ENCODE measurements at regions not wholly inside any gene's neighbourhood (a gene's known extent, or its start where the extent isn't known, plus 50 kb on each side); places are given as distances from the start of the nearest gene placed in this dataset.
"Not testable (repeated sequence)": the region's sequence is repeated elsewhere in the genome, so short reads cannot be mapped to it uniquely, and the experiment has no call there.

GRCh38 chr1:196366-196765 is 255.1 kb downstream of the OR4F29 start:
- FAIRE-seq: not testable (repeated sequence)

GRCh38 chr1:191296-192049 is 260.0 kb downstream of the OR4F29 start:
- not testable (repeated sequence) for FAIRE-seq
- peak; percentile 7 for DNase-seq (ENCODE audit: insufficient read length)

More at GRCh38 chr1:196366-196765, 255.1 kb downstream of the OR4F29 start:
- DNase-seq (ENCODE audit: insufficient read length): not testable (repeated sequence)

GRCh38 chr1:190678-191077 is 260.8 kb downstream of the OR4F29 start:
- not testable (repeated sequence) for DNase-seq (ENCODE audit: insufficient read length); FAIRE-seq

GRCh38 chr1:189915-190314 is 261.6 kb downstream of the OR4F29 start:
- not testable (repeated sequence) for DNase-seq (ENCODE audit: insufficient read length); FAIRE-seq

GRCh38 chr1:189270-189669 is 262.2 kb downstream of the OR4F29 start:
- DNase-seq (ENCODE audit: insufficient read length); FAIRE-seq: not testable (repeated sequence)

GRCh38 chr1:187298-187697 is 264.2 kb downstream of the OR4F29 start:
- FAIRE-seq: not testable (repeated sequence)

GRCh38 chr1:186691-187131 is 264.8 kb downstream of the OR4F29 start:
- not testable (repeated sequence) for DNase-seq (ENCODE audit: insufficient read length); FAIRE-seq

More at GRCh38 chr1:187298-187697, 264.2 kb downstream of the OR4F29 start:
- DNase-seq (ENCODE audit: insufficient read length): not testable (repeated sequence)

- not testable (repeated sequence) for DNase-seq (ENCODE audit: insufficient read length); FAIRE-seq
These were observed 265.3 kb downstream of the OR4F29 start for GRCh38 chr1:186223-186622.

- FAIRE-seq; DNase-seq (ENCODE audit: insufficient read length): not testable (repeated sequence)
These were observed 266.0 kb downstream of the OR4F29 start for GRCh38 chr1:185526-185925.

GRCh38 chr1:184336-184686 is 267.2 kb downstream of the OR4F29 start:
- not testable (repeated sequence) for DNase-seq (ENCODE audit: insufficient read length); FAIRE-seq

- FAIRE-seq; DNase-seq (ENCODE audit: insufficient read length): not testable (repeated sequence)
These were observed 267.7 kb downstream of the OR4F29 start for GRCh38 chr1:183620-184335.

GRCh38 chr1:183081-183480 is 268.4 kb downstream of the OR4F29 start:
- FAIRE-seq: not testable (repeated sequence)

GRCh38 chr1:182631-183030 is 268.8 kb downstream of the OR4F29 start:
- FAIRE-seq; DNase-seq (ENCODE audit: insufficient read length): not testable (repeated sequence)

More at GRCh38 chr1:183081-183480, 268.4 kb downstream of the OR4F29 start:
- not testable (repeated sequence) for DNase-seq (ENCODE audit: insufficient read length)

GRCh38 chr1:181247-182216 is 269.9 kb downstream of the OR4F29 start:
- DNase-seq (ENCODE audit: insufficient read length): peak; percentile 40
- FAIRE-seq: not testable (repeated sequence)

GRCh38 chr1:180749-181205 is 270.7 kb downstream of the OR4F29 start:
- FAIRE-seq; DNase-seq (ENCODE audit: insufficient read length): not testable (repeated sequence)

- not testable (repeated sequence) for FAIRE-seq; DNase-seq (ENCODE audit: insufficient read length)
These were observed 312.6 kb downstream of the OR4F29 start for GRCh38 chr1:138842-139241.

GRCh38 chr1:137664-138063 is 313.8 kb downstream of the OR4F29 start:
- not testable (repeated sequence) for DNase-seq (ENCODE audit: insufficient read length); FAIRE-seq

GRCh38 chr1:136344-136932 is 315.0 kb downstream of the OR4F29 start:
- DNase-seq (ENCODE audit: insufficient read length); FAIRE-seq: not testable (repeated sequence)

- not testable (repeated sequence) for FAIRE-seq
These were observed 316.5 kb downstream of the OR4F29 start for GRCh38 chr1:134936-135335.

More at GRCh38 chr1:134936-135335, 316.5 kb downstream of the OR4F29 start:
- not testable (repeated sequence) for DNase-seq (ENCODE audit: insufficient read length)

Measured in GM12892 (cell line).